Heart right ventricle (tissue), 16 donors: ENCODE measurements at regions not wholly inside any gene's neighbourhood (a gene's known extent, or its start where the extent isn't known, plus 50 kb on each side); places are given as distances from the start of the nearest gene placed in this dataset.
A peak's percentile ranks its signal among the peaks of the same experiment; 100 is the strongest.

Experiments
- ATAC-seq, 8 donors: fragments of 200-7000 bp; cut with Tn5 transposase; one replicate each; pipeline ENCODE4 v1.9.1; 2020; ENCODE audit warnings: mild to moderate bottlenecking in 8 of 8, moderate library complexity in 8 of 8, moderate number of reproducible peaks in 1 of 8
- DNase-seq, 2 donors: peaks; one replicate each; pipeline ENCODE4 v3.0.0-alpha.2; 2020
- H3K27ac ChIP-seq, 10 donors: fragments of 200-600 bp; sonication (generic) in 2 of 10; one replicate each; pipeline versions ENCODE4 v1.5.0 to v1.8.0; 2020 to 2022; ENCODE audit warnings: mild to moderate bottlenecking in 3 of 10
- H3K27me3 ChIP-seq, 7 donors: fragments of 200-600 bp; one replicate each; pipeline ENCODE4 v1.8.0; 2021 to 2022; ENCODE audit warnings: mild to moderate bottlenecking in 2 of 7
- H3K36me3 ChIP-seq, 9 donors: fragments of 200-600 bp; sonication (generic) in 1 of 9; one replicate each; pipeline versions ENCODE4 v1.5.0 to v1.8.0; 2020 to 2022; ENCODE audit warnings: mild to moderate bottlenecking in 2 of 9
- H3K4me1 ChIP-seq, 9 donors: fragments of 200-600 bp; sonication (generic) in 1 of 9; one replicate each; pipeline versions ENCODE4 v1.5.0 to v1.8.0; 2020 to 2022; ENCODE audit warnings: mild to moderate bottlenecking in 4 of 9
- H3K4me3 ChIP-seq, 10 donors: fragments of 200-600 bp; sonication (generic) in 2 of 10; one replicate each; pipeline versions ENCODE4 v1.5.0 to v1.8.0; 2020 to 2022; ENCODE audit warnings: mild to moderate bottlenecking in 7 of 10, moderate library complexity in 2 of 10
- H3K9me3 ChIP-seq, 11 donors: fragments of 200-600 bp in 10 of 11; sonication (generic) in 2 of 11; one replicate each; pipeline versions ENCODE4 v1.5.0 to v1.8.0; 2013 to 2022; ENCODE audit warnings: mild to moderate bottlenecking in 2 of 11, control low read depth in 1 of 11, moderate library complexity in 1 of 11
- CTCF ChIP-seq, 9 donors: fragments of 200-600 bp; sonication (generic) in 2 of 9; IDR thresholded peaks; one replicate each; pipeline versions ENCODE4 v1.5.0 to v1.8.0; 2021 to 2022; ENCODE audit warnings: antibody characterized with exemption in 9 of 9, mild to moderate bottlenecking in 5 of 9, moderate library complexity in 1 of 9
- WGBS, 2 donors: extraction: QIAGEN DNeasy Blood & Tissue Kit; methylation state at CpG; one replicate each; pipeline ENCODE4 v1.1.7; 2013; ENCODE audit warnings: inconsistent platforms in 1 of 2; 5-methylcytosine and 5-hydroxymethylcytosine counted together
- intact Hi-C, 10 donors: fragments of 100-400 bp; cut with DNase I; formaldehyde crosslinking; loops; one replicate each; pipeline versions ENCODE4 v1.11.1 to v1.14.2; 2022
- donor health status: Arrhythmogenic right ventricular cardiomyopathy.
- donor health status: ischemic (EF 13 %, LVEDD 7.1; RV severe dilation, severe dysfunction).
- donor health status: healthy with polysubstance abuse.
- donor health status: DM: no; HTN: yes; CAD: no.
- donor health status: DM: no; HTN: no; CAD: no.
- donor health status: ischemic (EF 25% LVEDD 6.9; RV normal size, moderate dysfunction).
- donor health status: ischemic (EF 25% LVEDD 5.7; RV mildly dilated, moderate dysfunction).
- donor health status: healthy.
- donor health status: DM: yes; HTN: yes; CAD: no.
- donor health status: Ischemic cardiomyopathy.
- donor health status: ischemic (EF 35%, LVEDD 5.7; RV mildly dilated, moderate dysfunction).
- donor health status: nonischemic (EF 11% LVEDD 7.7; RV severe dilation, severe dysfunction).
- donor health status: DM: yes; HTN: yes; CAD: no.
- donor health status: PGD.
- donor health status: ischemic (EF 29% LVEDD 5.4; RV normal size, mild dysfunction).
- donor health status: nonischemic (EF 23%, LVEDD 6.1; RV moderate dilation, normal function).

GRCh38 chr15:25054943-25055342 is 100.2 kb downstream of the SNRPN start:
- 86 to 92% methylated on average over 9 of the region's 9 CpGs for WGBS, 2 donors
- H3K4me1 ChIP-seq: no peaks in the 10 kb centered on the region
- peaks cover 5 to 99% (median 95%) of the 10 kb centered on the region in 9 donors for H3K36me3 ChIP-seq
- no peak overlapping the region for H3K27ac ChIP-seq
- H3K4me3 ChIP-seq: no peak overlapping the region
- TF ChIP-seq CTCF (IDR thresholded peaks at IDR 0.05): no peak
- H3K27me3 ChIP-seq: no peaks in the 10 kb centered on the region
- peaks cover 22 to 100% (median 98%) of the 10 kb centered on the region in 11 donors for H3K9me3 ChIP-seq
- intact Hi-C loops: no loop called here
- DNase-seq (no peak), ATAC-seq (no peak)

- no peak for TF ChIP-seq CTCF (IDR thresholded peaks at IDR 0.05)
- ATAC-seq: no peak
- DNase-seq: peak in 1 of 2 donors; percentile 2
- no peaks in the 10 kb centered on the region for H3K4me1 ChIP-seq
- H3K4me3 ChIP-seq: no peak overlapping the region
- 86 to 88% methylated on average over 9 of the region's 9 CpGs for WGBS, 2 donors
- H3K27me3 ChIP-seq: no peaks in the 10 kb centered on the region
- H3K9me3 ChIP-seq: peaks cover 23 to 100% (median 99%) of the 10 kb centered on the region in 11 donors
- H3K27ac ChIP-seq: no peak overlapping the region
- H3K36me3 ChIP-seq: peaks cover 10 to 99% (median 97%) of the 10 kb centered on the region in 9 donors
- intact Hi-C loops: no loop called here
Measured at GRCh38 chr15:25055356-25056068, 100.7 kb downstream of the SNRPN start.

- intact Hi-C loops: no loop called here
- Histone ChIP-seq H3K4me1 (no peaks in the 10 kb centered on the region), H3K27ac (no peak overlapping the region), H3K4me3 (no peak overlapping the region), H3K36me3 (peaks cover 10 to 100% (median 99%) of the 10 kb centered on the region in 9 donors), H3K27me3 (no peaks in the 10 kb centered on the region), H3K9me3 (peaks cover 17 to 100% (median 100%) of the 10 kb centered on the region in 11 donors)
- TF ChIP-seq CTCF (IDR thresholded peaks at IDR 0.05): peak in 1 of 9 donors; percentile 13
- DNase-seq (peak in 1 of 2 donors; percentile 3), ATAC-seq (no peak)
- 87 to 90% methylated on average over 20 of the region's 20 CpGs for WGBS, 2 donors
Measured at GRCh38 chr15:25056484-25057425, 102.0 kb downstream of the SNRPN start.

GRCh38 chr15:25057574-25057973 is 102.8 kb downstream of the SNRPN start:
- Histone ChIP-seq H3K27me3 (no peaks in the 10 kb centered on the region), H3K9me3 (peaks cover 16 to 100% (median 100%) of the 10 kb centered on the region in 11 donors), H3K4me3 (no peak overlapping the region), H3K36me3 (peaks cover 16 to 100% (median 99%) of the 10 kb centered on the region in 9 donors), H3K27ac (no peak overlapping the region), H3K4me1 (no peaks in the 10 kb centered on the region)
- intact Hi-C loops: no loop called here
- DNase-seq (peak in 1 of 2 donors; percentile 1), ATAC-seq (no peak)
- no peak for TF ChIP-seq CTCF (IDR thresholded peaks at IDR 0.05)
- WGBS, 2 donors: 93 to 96% methylated on average over 7 of the region's 7 CpGs
